ENCODE measurements at regions not wholly inside any gene's neighbourhood (a gene's known extent, or its start where the extent isn't known, plus 50 kb on each side); places are given as distances from the start of the nearest gene placed in this dataset.
"Not testable (repeated sequence)": the region's sequence is repeated elsewhere in the genome, so short reads cannot be mapped to it uniquely, and the experiment has no call there.

DNA sequence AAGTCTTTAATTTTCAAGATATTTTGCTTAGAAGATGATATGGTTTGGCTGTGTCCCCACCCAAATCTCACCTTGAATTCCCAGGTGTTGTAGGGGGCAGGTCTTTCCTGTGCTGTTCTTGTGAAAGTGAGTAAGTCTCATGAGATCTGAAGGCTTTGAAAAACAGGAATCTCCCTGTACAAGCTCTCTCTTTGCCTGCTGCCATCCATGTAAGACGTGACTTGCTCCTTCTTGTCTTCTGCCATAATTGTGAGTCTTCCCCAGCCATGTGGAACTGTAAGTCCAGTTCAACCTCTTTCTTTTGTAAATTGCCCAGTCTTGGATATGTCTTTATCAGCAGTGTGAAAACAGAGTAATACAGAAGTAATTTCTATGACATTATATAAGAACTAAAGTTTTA, 1255.2 kb upstream of the LRRTM3 start:
- TF ChIP-seq, protein P1, sequence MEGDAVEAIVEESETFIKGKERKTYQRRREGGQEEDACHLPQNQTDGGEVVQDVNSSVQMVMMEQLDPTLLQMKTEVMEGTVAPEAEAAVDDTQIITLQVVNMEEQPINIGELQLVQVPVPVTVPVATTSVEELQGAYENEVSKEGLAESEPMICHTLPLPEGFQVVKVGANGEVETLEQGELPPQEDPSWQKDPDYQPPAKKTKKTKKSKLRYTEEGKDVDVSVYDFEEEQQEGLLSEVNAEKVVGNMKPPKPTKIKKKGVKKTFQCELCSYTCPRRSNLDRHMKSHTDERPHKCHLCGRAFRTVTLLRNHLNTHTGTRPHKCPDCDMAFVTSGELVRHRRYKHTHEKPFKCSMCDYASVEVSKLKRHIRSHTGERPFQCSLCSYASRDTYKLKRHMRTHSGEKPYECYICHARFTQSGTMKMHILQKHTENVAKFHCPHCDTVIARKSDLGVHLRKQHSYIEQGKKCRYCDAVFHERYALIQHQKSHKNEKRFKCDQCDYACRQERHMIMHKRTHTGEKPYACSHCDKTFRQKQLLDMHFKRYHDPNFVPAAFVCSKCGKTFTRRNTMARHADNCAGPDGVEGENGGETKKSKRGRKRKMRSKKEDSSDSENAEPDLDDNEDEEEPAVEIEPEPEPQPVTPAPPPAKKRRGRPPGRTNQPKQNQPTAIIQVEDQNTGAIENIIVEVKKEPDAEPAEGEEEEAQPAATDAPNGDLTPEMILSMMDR (IDR thresholded peaks at IDR 0.05), result not testable (repeated sequence)
- not testable (repeated sequence) for TF ChIP-seq EP300 (IDR thresholded peaks at IDR 0.05)
